Neural progenitor cell (in vitro differentiated cells): ENCODE measurements at regions not wholly inside any gene's neighbourhood (a gene's known extent, or its start where the extent isn't known, plus 50 kb on each side); places are given as distances from the start of the nearest gene placed in this dataset.

ENCODE experiments used
- EZH2 ChIP-seq: fragments of 200-600 bp; sonication (generic); IDR thresholded peaks from 2 replicates; pipeline ENCODE4 v1.6.1; 2017; ENCODE audit warnings: antibody characterized with exemption, mild to moderate bottlenecking, moderate library complexity
- EZH2phosphoT487 ChIP-seq: fragments of 200-600 bp; sonication (generic); IDR thresholded peaks from 2 replicates; pipeline ENCODE4 v1.6.1; 2017; ENCODE audit warnings: antibody characterized with exemption
- TF ChIP-seq, protein P1 (sequence below): fragments of 200-600 bp; sonication (generic); IDR thresholded peaks from 2 replicates; pipeline ENCODE4 v1.5.1; 2017; ENCODE audit warnings: antibody characterized with exemption, mild to moderate bottlenecking

DNA sequence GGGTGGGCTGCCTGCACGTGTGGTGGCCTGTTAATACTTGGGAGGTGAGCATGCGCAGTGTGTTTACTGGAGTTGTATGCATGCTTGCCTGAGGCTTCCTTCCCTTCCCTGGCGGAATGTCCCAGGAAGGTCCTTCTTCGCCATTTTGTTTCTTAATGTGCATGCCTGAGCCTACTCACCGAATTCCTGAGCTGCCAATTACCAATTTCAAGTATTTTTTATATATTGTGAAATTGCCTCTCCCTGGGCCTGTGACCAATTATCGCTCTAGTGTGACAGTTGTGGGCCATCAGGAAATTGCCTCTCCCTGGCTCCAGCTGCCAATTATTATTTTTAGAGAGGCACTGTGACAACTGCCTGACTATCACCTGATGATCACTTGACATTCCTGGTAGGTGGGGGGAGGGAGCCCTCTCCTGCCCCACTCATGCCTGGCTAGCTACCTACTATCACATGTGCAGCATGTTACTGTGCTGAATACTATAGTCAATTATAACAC lies 70.0 kb downstream of the FAM50B start:
- TF ChIP-seq, protein P1, sequence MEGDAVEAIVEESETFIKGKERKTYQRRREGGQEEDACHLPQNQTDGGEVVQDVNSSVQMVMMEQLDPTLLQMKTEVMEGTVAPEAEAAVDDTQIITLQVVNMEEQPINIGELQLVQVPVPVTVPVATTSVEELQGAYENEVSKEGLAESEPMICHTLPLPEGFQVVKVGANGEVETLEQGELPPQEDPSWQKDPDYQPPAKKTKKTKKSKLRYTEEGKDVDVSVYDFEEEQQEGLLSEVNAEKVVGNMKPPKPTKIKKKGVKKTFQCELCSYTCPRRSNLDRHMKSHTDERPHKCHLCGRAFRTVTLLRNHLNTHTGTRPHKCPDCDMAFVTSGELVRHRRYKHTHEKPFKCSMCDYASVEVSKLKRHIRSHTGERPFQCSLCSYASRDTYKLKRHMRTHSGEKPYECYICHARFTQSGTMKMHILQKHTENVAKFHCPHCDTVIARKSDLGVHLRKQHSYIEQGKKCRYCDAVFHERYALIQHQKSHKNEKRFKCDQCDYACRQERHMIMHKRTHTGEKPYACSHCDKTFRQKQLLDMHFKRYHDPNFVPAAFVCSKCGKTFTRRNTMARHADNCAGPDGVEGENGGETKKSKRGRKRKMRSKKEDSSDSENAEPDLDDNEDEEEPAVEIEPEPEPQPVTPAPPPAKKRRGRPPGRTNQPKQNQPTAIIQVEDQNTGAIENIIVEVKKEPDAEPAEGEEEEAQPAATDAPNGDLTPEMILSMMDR: no peak
- TF ChIP-seq EZH2 (no peak), EZH2phosphoT487 (no peak)
